Kasumi-1 (cell line): ENCODE measurements at regions not wholly inside any gene's neighbourhood (a gene's known extent, or its start where the extent isn't known, plus 50 kb on each side); places are given as distances from the start of the nearest gene placed in this dataset.

Experiments
- DNase-seq, 2 experiments: peaks; one replicate each; lab custom pipeline; 2025; lab: John Stamatoyannopoulos, UW

GRCh38 chr22:22395245-22395644 is 113.3 kb downstream of the ZNF280B start:
- no peak for DNase-seq

GRCh38 chr22:22396741-22397291 is 111.7 kb downstream of the ZNF280B start:
- no peak for DNase-seq

- no peak for DNase-seq
These were observed 111.2 kb downstream of the ZNF280B start for GRCh38 chr22:22397292-22397870.

- DNase-seq = no peak
These were observed 110.5 kb downstream of the ZNF280B start for GRCh38 chr22:22397875-22398524.

GRCh38 chr22:22398530-22399327 is 109.8 kb downstream of the ZNF280B start:
- no peak for DNase-seq

GRCh38 chr22:22400099-22400498 is 108.4 kb downstream of the ZNF280B start:
- DNase-seq = no peak

- no peak for DNase-seq
These were observed 107.6 kb downstream of the ZNF280B start for GRCh38 chr22:22400964-22401363.

- DNase-seq = no peak
These were observed 107.2 kb downstream of the ZNF280B start for GRCh38 chr22:22401381-22401780.

- DNase-seq = no peak
These were observed 105.2 kb downstream of the ZNF280B start for GRCh38 chr22:22403306-22403705.

- DNase-seq = no peak
These were observed 104.8 kb downstream of the ZNF280B start for GRCh38 chr22:22403771-22404170.

GRCh38 chr22:22404598-22405284 is 103.8 kb downstream of the ZNF280B start:
- no peak for DNase-seq

- no peak for DNase-seq
These were observed 102.0 kb downstream of the ZNF280B start for GRCh38 chr22:22406445-22407027.

- no peak for DNase-seq
These were observed 101.5 kb downstream of the ZNF280B start for GRCh38 chr22:22407061-22407460.

- no peak for DNase-seq
These were observed 100.3 kb downstream of the ZNF280B start for GRCh38 chr22:22408269-22408668.

GRCh38 chr22:22408731-22409696 is 99.5 kb downstream of the ZNF280B start:
- DNase-seq = no peak

GRCh38 chr22:22410121-22410520 is 98.4 kb downstream of the ZNF280B start:
- DNase-seq = peak; percentile 14 to 24

- no peak for DNase-seq
These were observed 97.9 kb downstream of the ZNF280B start for GRCh38 chr22:22410677-22411076.

- no peak for DNase-seq
These were observed 94.3 kb downstream of the ZNF280B start for GRCh38 chr22:22414266-22414665.

GRCh38 chr22:22417495-22418162 is 90.9 kb downstream of the ZNF280B start:
- no peak for DNase-seq

- no peak for DNase-seq
These were observed 90.4 kb downstream of the ZNF280B start for GRCh38 chr22:22418163-22418549.
